ENCODE measurements at regions not wholly inside any gene's neighbourhood (a gene's known extent, or its start where the extent isn't known, plus 50 kb on each side); places are given as distances from the start of the nearest gene placed in this dataset.

DNA sequence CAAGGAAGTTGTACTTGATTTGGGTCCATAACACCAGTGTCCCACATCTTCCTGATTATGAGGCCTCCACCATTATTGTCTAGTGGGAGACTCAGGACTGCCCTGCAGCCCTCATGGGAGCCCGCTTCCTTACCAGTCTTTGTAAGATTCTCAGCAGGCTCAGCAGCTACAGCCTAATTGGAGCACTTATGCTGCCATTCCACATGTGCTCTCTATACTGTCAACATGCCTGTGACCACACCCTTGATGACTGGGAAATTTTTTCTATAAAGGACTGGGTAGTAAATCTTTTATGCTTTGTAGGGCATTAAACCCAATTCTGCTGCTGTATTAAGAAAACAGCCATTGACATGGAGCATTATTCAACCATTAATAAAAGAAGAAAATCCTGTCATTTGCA, 145.5 kb upstream of the IGF1 start:
- no peak overlapping the region for H3K4me3 Mint-ChIP-seq
- no peaks in the 10 kb centered on the region for H3K36me3 Mint-ChIP-seq (ENCODE audit: low read depth)
- no peaks in the 10 kb centered on the region for H3K27me3 Mint-ChIP-seq
- H3K9me3 Mint-ChIP-seq = no peaks in the 10 kb centered on the region
- H3K4me1 Mint-ChIP-seq (ENCODE audit: low read depth) = no peaks in the 10 kb centered on the region
- no peak overlapping the region for H3K27ac Mint-ChIP-seq
- intact Hi-C loops (cut with micrococcal nuclease) = no loop called here

DNA sequence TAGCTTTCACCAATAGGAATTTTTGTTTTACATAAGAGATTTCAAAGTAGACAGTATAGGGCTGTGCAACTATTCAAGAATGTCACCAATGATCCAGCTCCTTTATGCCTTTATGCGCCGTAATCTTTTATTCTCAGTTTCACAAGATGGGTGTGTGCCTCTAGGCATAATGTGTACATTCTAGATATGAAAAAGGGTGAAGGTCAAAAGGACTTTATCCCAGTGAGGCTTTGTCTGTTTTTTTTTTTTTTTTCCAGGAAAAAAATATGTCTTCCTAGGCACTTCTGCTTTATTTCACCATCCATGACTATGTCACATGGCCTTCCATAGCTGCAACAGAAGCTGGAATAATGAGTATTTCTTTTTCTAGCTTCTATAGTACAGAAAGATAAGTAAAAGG, 142.3 kb upstream of the IGF1 start:
- intact Hi-C loops (cut with micrococcal nuclease) = no loop called here
- Mint-ChIP-seq H3K27me3 (no peaks in the 10 kb centered on the region), H3K36me3 (ENCODE audit: low read depth) (no peaks in the 10 kb centered on the region), H3K4me1 (ENCODE audit: low read depth) (no peaks in the 10 kb centered on the region), H3K9me3 (no peaks in the 10 kb centered on the region), H3K27ac (no peak overlapping the region), H3K4me3 (no peak overlapping the region)

DNA sequence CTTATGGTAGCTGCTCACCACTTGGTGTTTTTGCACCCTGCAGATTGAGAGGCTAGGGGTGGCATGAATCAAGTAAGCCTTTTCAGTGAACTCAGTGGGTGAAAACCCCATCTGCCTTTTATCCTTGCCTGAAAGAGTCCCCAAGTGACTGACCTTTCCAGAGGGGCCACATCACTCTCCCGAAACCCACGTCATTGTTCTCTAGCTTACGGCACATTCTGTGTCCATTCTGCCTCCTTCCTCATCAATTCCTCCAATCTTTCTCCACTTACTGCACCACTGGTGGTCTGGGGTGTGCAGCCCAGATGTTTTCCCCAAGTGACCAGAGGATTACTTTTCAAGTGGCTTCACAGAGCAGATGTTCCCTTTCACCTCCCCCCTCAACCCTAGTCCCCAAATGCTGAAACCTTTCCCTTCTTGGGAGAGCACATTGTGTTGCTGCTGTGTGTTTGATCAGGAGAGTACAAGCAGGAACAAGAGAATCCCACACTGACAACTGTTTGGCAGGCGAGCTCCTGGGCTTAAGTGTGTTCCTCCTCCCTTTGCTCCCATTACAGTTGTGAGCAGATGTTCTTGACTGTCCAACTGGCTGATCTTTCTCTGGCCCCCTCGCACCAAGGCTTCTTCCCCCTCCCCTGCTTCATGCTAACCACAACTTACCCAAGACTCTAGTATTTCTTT, 138.0 kb upstream of the IGF1 start:
- Mint-ChIP-seq H3K9me3 (no peaks in the 10 kb centered on the region), H3K27ac (no peak overlapping the region), H3K27me3 (no peaks in the 10 kb centered on the region), H3K36me3 (ENCODE audit: low read depth) (no peaks in the 10 kb centered on the region), H3K4me3 (no peak overlapping the region), H3K4me1 (ENCODE audit: low read depth) (no peaks in the 10 kb centered on the region)
- intact Hi-C loops (cut with micrococcal nuclease) = no loop called here

DNA sequence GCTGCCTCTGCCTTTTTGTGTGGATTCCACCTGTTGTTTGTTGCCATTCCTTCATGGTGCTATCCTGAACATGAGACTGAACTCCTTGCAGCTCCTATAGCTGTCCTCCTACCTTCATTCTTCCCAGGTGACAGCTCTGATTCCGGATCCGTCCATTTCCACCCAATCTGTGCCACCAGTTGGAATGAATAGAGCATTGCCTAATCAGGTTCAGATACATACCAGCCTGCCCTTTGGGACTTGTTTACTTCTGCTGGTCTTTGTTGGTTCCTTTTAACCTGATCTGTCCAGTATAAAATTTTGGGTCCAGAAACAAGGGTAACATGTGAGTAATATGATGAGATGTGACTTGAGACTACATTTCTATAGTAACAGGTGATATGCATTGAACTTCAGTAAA, 136.3 kb upstream of the IGF1 start:
- Mint-ChIP-seq H3K27ac (no peak overlapping the region), H3K27me3 (no peaks in the 10 kb centered on the region), H3K4me3 (no peak overlapping the region), H3K36me3 (ENCODE audit: low read depth) (no peaks in the 10 kb centered on the region), H3K4me1 (ENCODE audit: low read depth) (no peaks in the 10 kb centered on the region), H3K9me3 (no peaks in the 10 kb centered on the region)
- intact Hi-C loops (cut with micrococcal nuclease) = no loop called here

DNA sequence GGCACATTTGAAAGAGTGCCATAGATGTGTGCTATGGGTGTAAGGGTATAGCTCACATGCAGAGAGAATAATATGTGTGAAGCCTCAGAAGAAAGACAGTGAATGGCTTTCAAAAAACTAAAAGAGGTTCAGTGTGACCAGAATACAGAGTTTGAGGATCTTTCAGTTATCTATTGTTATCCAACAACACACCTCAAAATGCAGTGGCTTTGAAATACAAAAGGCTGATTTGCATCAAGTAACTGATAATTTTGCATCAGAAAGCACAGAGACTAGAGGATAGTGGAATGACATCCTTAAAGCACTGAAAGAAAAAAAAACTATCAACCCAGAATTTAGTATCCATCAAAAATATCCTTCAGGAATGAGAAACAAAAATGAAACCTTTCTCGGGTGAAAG, 131.6 kb upstream of the IGF1 start:
- Mint-ChIP-seq H3K36me3 (ENCODE audit: low read depth) (no peaks in the 10 kb centered on the region), H3K27me3 (no peaks in the 10 kb centered on the region), H3K9me3 (peaks cover 15% of the 10 kb centered on the region), H3K27ac (no peak overlapping the region), H3K4me1 (ENCODE audit: low read depth) (no peaks in the 10 kb centered on the region), H3K4me3 (no peak overlapping the region)
- intact Hi-C loops (cut with micrococcal nuclease) = no loop called here

DNA sequence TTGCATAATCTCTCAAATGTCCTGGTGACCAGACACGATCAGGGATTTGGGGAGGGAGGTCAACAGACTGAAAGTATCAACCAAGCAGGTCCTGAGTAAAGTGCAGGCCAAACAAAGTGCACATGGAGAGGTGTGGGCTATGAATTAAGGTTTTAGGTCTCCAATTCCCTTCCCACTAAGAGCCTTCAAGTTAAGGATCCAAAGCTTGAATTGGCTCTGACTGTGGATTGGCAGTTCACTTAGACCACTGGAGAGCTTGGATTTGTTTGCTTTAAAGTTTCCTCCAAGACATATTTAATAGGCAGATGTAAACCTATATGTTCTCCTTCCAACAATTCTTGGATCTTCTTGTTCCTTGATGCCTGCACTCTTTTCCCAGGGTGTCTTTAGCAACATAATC, 129.6 kb upstream of the IGF1 start:
- no peaks in the 10 kb centered on the region for H3K4me1 Mint-ChIP-seq (ENCODE audit: low read depth)
- no peak overlapping the region for H3K27ac Mint-ChIP-seq
- no peaks in the 10 kb centered on the region for H3K27me3 Mint-ChIP-seq
- intact Hi-C loops (cut with micrococcal nuclease) = no loop called here
- H3K36me3 Mint-ChIP-seq (ENCODE audit: low read depth) = no peaks in the 10 kb centered on the region
- H3K9me3 Mint-ChIP-seq = peaks cover 18% of the 10 kb centered on the region
- no peak overlapping the region for H3K4me3 Mint-ChIP-seq

DNA sequence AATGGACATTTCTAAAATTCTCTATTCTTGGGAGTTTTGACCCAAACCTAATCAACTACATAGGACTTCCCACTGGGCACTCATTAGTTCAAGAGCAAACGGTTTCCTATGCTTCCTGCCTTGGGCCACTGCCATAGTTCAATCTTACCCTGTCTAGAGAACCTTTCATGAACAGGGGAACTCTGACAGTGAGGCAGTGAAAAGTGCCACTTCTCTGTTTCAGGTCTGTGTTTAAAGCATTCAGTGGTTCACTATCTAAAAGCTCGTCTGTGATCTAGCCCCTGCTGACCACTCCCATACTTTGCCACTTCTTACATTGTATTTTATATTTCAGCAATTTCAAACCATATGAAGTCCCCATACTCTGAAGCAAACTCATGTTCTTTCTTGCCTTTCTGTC, 122.7 kb upstream of the IGF1 start:
- Mint-ChIP-seq H3K27me3 (no peaks in the 10 kb centered on the region), H3K36me3 (ENCODE audit: low read depth) (no peaks in the 10 kb centered on the region), H3K27ac (no peak overlapping the region), H3K4me1 (ENCODE audit: low read depth) (no peaks in the 10 kb centered on the region), H3K4me3 (no peak overlapping the region), H3K9me3 (peaks cover 14% of the 10 kb centered on the region)
- intact Hi-C loops (cut with micrococcal nuclease) = no loop called here

DNA sequence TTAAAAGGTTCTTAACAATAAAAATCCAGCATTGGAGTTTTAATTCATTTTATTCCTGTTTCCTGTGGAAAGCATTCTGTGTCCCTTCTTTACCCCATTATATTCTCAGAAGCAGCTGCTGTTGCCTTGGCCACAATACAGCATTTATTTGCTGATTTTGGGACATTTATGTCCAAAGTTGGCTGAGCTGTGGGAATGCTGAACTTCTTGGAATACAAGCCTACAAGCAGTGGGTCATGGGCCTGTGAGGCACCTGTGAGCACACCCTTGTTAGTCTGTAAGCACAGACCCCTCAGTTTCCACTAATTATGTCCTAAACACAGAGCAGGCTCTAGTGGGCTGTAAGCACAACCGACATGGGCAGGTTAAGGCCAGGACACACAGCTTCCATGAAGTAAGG, 122.2 kb upstream of the IGF1 start:
- no peak overlapping the region for H3K27ac Mint-ChIP-seq
- peaks cover 9% of the 10 kb centered on the region for H3K9me3 Mint-ChIP-seq
- no peaks in the 10 kb centered on the region for H3K27me3 Mint-ChIP-seq
- intact Hi-C loops (cut with micrococcal nuclease) = no loop called here
- H3K36me3 Mint-ChIP-seq (ENCODE audit: low read depth) = no peaks in the 10 kb centered on the region
- H3K4me1 Mint-ChIP-seq (ENCODE audit: low read depth) = no peaks in the 10 kb centered on the region
- no peak overlapping the region for H3K4me3 Mint-ChIP-seq

DNA sequence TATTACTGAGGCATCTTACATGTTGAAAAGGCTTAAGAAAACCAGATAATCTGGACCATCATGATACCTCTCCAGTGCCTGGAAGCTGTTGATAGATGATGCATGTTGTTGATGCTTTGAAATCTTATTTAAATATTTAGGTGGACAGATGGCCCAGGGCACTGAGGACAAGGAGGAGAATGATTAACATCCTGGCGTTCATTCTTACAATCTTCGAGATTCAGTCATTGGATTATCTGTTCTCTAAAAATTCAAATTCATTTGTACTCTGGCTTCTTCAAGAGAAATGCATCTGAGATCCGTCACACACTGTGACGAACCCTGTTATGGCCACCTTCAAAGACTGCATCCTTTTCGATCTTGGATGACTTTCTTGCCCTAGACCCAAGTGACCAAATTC, 121.3 kb upstream of the IGF1 start:
- H3K9me3 Mint-ChIP-seq = no peaks in the 10 kb centered on the region
- H3K4me1 Mint-ChIP-seq (ENCODE audit: low read depth) = no peaks in the 10 kb centered on the region
- no peak overlapping the region for H3K4me3 Mint-ChIP-seq
- no peak overlapping the region for H3K27ac Mint-ChIP-seq
- intact Hi-C loops (cut with micrococcal nuclease) = no loop called here
- no peaks in the 10 kb centered on the region for H3K27me3 Mint-ChIP-seq
- H3K36me3 Mint-ChIP-seq (ENCODE audit: low read depth) = no peaks in the 10 kb centered on the region

DNA sequence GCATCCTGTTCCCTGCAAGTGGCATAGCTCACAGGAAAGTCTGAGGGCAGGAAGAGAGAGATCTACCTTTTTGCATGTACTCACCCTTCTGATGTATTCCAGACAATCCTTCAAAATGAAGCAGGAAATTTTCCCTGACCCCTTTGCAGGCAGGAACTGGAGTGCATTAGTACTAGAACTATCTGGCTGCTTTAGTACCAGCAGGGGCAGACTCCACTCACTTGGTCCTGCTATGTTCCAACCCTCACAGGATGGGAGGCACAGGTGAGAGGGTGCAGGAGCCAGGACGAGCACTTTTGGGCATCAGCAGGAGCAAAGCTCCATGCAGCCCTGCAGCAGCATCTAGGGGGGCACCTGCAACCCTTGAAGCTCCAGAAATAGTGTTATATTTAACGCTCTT, 116.3 kb upstream of the IGF1 start:
- intact Hi-C loops (cut with micrococcal nuclease) = no loop called here
- Mint-ChIP-seq H3K4me1 (ENCODE audit: low read depth) (peaks cover 5% of the 10 kb centered on the region), H3K4me3 (no peak overlapping the region), H3K36me3 (ENCODE audit: low read depth) (no peaks in the 10 kb centered on the region), H3K9me3 (peaks cover 5% of the 10 kb centered on the region), H3K27me3 (no peaks in the 10 kb centered on the region), H3K27ac (no peak overlapping the region)

DNA sequence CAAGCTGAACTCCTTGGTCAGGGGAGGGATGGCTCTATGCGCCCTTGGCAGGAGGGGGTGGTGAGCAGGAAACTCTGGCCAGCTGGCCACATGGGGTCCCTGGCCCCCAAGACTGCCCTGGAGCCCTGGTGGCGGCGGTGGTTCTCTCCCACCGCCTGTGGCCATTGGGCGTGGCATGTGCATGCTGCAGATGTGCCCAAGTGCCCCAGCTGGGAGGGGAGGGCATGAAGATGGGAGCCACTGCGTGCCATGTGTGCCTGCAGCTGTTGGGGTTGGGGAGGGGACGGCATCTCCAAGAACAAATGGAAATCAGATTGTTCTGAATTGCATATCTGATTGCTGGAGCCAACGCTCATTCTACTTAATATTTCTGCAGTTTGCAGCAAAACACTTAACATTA, 115.7 kb upstream of the IGF1 start:
- Mint-ChIP-seq H3K27me3 (no peaks in the 10 kb centered on the region), H3K36me3 (ENCODE audit: low read depth) (no peaks in the 10 kb centered on the region), H3K9me3 (peaks cover 5% of the 10 kb centered on the region), H3K4me3 (no peak overlapping the region), H3K4me1 (ENCODE audit: low read depth) (peaks cover 5% of the 10 kb centered on the region), H3K27ac (no peak overlapping the region)
- intact Hi-C loops (cut with micrococcal nuclease) = no loop called here

DNA sequence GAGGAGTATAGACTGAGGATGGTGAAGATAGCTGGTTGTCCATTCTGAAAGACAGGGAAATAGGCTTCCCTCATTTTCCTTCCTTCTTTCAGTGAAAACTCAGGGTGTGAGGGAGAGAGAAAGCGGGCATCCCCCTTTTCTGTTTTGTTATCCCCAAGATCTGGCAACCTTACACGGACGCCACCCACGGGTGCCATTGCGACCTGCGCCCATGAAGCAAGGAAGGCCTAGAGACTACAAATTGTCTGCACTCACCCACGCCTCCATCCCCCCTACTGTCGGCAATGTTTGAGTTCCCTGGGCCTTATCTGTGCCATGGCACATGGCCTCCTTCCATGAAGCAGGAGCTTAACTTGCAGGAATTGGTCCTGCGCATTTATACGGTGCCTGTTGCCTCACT, 115.0 kb upstream of the IGF1 start:
- no peaks in the 10 kb centered on the region for H3K27me3 Mint-ChIP-seq
- peaks cover 5% of the 10 kb centered on the region for H3K4me1 Mint-ChIP-seq (ENCODE audit: low read depth)
- peaks cover 5% of the 10 kb centered on the region for H3K9me3 Mint-ChIP-seq
- H3K36me3 Mint-ChIP-seq (ENCODE audit: low read depth) = no peaks in the 10 kb centered on the region
- H3K4me3 Mint-ChIP-seq = no peak overlapping the region
- H3K27ac Mint-ChIP-seq = no peak overlapping the region
- intact Hi-C loops (cut with micrococcal nuclease) = no loop called here

DNA sequence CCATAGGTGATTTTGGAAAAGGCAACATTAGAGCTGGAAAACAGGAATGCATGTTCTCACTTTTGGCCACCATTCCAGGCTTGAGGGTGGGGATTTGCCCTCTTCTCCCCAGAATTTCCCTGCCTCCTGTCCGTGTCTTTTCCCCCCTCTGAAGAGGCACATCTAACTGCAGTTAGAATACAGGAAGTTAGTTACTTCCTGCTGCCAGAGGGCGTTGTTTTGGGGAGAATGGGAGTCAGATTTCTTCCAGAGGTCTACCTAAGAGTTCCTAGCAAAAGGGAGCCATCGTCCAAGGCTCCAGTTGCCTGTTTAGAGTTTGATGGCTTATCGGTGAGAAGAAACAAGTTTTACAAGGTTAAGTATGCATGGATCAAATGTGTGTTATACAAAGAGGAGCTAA, 112.8 kb upstream of the IGF1 start:
- no peak overlapping the region for H3K4me3 Mint-ChIP-seq
- H3K9me3 Mint-ChIP-seq = peaks cover 5% of the 10 kb centered on the region
- no peaks in the 10 kb centered on the region for H3K27me3 Mint-ChIP-seq
- H3K36me3 Mint-ChIP-seq (ENCODE audit: low read depth) = no peaks in the 10 kb centered on the region
- no peak overlapping the region for H3K27ac Mint-ChIP-seq
- intact Hi-C loops (cut with micrococcal nuclease) = no loop called here
- H3K4me1 Mint-ChIP-seq (ENCODE audit: low read depth) = peaks cover 5% of the 10 kb centered on the region

DNA sequence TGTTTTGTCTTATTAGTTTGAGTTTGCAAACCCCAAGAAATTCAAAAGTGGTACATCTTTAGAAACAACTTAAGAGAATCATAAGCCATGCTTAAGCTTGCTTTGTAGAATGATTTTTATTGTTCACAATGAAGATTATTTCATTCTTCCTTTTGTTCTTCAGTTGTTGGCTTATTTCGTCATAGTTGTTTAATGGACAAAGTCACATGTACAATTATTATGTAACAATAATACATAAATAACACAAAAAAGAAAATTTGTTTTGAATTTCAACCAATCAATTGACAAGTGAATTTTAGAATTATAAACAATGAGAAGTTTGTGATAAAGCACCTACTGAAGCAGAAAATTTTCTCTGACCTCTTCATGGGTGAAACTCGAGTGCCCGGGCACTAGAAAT, 111.8 kb upstream of the IGF1 start:
- Mint-ChIP-seq H3K4me1 (ENCODE audit: low read depth) (peaks cover 5% of the 10 kb centered on the region), H3K27me3 (no peaks in the 10 kb centered on the region), H3K9me3 (peaks cover 5% of the 10 kb centered on the region), H3K36me3 (ENCODE audit: low read depth) (no peaks in the 10 kb centered on the region), H3K27ac (no peak overlapping the region), H3K4me3 (no peak overlapping the region)
- intact Hi-C loops (cut with micrococcal nuclease) = no loop called here

DNA sequence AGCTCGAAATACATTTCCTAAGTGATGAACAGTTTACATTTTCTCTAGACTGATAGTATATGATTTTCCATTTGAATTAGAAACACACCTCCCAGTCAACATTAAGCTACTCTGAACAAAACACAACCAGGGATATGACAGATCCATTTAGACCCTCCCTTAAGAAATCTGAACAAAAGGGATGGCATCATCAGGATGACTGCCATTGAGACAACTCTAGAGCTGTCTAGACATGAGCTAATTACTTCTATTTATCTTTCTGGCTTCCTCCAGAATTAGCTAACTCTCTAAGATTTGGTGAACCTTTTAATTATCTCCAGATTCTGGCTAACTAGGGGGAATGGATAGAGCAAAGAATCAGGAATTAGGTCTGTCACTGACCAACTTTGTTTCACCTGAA, 92.9 kb upstream of the IGF1 start:
- H3K9me3 Mint-ChIP-seq = no peaks in the 10 kb centered on the region
- peaks cover 5% of the 10 kb centered on the region for H3K27me3 Mint-ChIP-seq
- intact Hi-C loops (cut with micrococcal nuclease) = no loop called here
- peaks cover 5% of the 10 kb centered on the region for H3K4me1 Mint-ChIP-seq (ENCODE audit: low read depth)
- no peak overlapping the region for H3K4me3 Mint-ChIP-seq
- H3K36me3 Mint-ChIP-seq (ENCODE audit: low read depth) = no peaks in the 10 kb centered on the region
- no peak overlapping the region for H3K27ac Mint-ChIP-seq

Measured in dendritic cell treated with granulocyte-macrophage colony-stimulating factor and Interleukin-4, amounts not matched to agents 40 ng/mL and 50 ng/mL, for 4 days (primary cell).